ENCODE measurements at regions not wholly inside any gene's neighbourhood (a gene's known extent, or its start where the extent isn't known, plus 50 kb on each side); places are given as distances from the start of the nearest gene placed in this dataset.

DNA sequence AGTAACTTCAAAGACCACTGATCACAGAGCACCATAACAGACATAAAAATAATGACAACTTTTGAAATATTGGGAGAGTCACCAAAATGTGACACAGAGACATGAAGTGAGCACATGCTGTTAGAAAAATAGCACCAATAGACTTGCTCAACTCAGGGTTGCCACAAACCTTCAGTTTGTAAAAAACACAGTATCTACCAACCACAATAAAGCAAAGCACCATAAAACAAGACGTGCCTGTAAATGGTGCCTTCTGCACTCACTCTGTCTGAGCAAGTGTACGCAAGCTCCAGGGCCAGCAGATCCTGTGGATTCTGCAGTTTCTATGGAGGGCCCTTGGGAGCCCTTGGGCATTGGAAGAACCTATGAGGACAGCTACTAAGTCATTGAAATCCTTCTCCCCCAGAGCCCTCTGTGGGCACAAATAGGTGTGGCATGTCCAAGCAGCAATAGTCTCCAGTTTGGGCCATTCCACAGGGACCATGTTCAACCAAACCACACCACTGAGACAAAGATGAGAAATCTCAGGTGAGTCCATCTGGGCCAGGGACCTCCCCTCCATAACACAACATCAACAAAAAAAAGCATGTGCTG lies 116.9 kb upstream of the RAB4A start:
- TF ChIP-seq CTCF (IDR thresholded peaks at IDR 0.05; ENCODE audit: poor library complexity), result no peak
- no peak for TF ChIP-seq EZH2phosphoT487 (IDR thresholded peaks at IDR 0.05; ENCODE audit: low read depth, severe bottlenecking, unreplicated experiment)
- no peak for TF ChIP-seq EZH2 (IDR thresholded peaks at IDR 0.05; ENCODE audit: borderline replicate concordance)
- Histone ChIP-seq H3K4me2 (no peak overlapping the region), H3K9me2 (replicated peaks; ENCODE audit: insufficient read depth) (no peaks in the 10 kb centered on the region), H3K4me1 (ENCODE audit: insufficient read depth) (peaks cover 3% of the 10 kb centered on the region), H3K4me3 (no peak overlapping the region), H3K36me3 (replicated peaks; ENCODE audit: insufficient read depth, low read depth) (no peaks in the 10 kb centered on the region), H3K27ac (no peak overlapping the region), H3K79me2 (no peaks in the 10 kb centered on the region), H3K9me3 (ENCODE audit: low read depth) (no peaks in the 10 kb centered on the region), H2AFZ (no peak overlapping the region), H3K27me3 (no peaks in the 10 kb centered on the region), H4K20me1 (ENCODE audit: insufficient read depth, poor library complexity, severe bottlenecking) (no peaks in the 10 kb centered on the region)
- WGBS (ENCODE audit: low lambda C conversion rate, missing lambda C conversion rate), result 86% methylated on average over 2 of the region's 2 CpGs
- no peak for DNase-seq (ENCODE audit: low spot score)

DNA sequence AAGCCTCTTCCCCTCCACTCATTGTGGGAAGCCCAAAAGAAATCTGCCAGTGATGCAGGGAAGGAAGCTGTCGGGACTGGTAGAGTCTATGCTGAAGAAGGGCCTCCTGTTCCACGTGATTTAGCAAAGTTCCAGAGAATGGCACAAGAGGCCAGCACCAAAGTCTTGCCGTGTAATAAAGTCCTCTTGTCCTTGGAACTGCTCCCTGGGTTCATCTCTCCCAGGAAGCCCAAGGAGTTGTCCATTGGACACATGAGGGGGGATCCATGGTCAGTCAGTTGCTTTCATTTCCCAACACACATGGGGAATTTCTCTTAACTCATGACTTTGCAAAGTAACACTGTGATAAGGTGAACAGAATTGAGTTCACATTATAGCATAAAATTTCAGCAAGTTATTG lies 116.1 kb upstream of the RAB4A start:
- H3K4me3 ChIP-seq, result no peak overlapping the region
- TF ChIP-seq EZH2phosphoT487 (IDR thresholded peaks at IDR 0.05; ENCODE audit: low read depth, severe bottlenecking, unreplicated experiment), result no peak
- TF ChIP-seq CTCF (IDR thresholded peaks at IDR 0.05; ENCODE audit: poor library complexity), result no peak
- no peak for TF ChIP-seq EZH2 (IDR thresholded peaks at IDR 0.05; ENCODE audit: borderline replicate concordance)
- WGBS (ENCODE audit: low lambda C conversion rate, missing lambda C conversion rate), result 89% methylated on average over 3 of the region's 3 CpGs
- peaks cover 3% of the 10 kb centered on the region for H3K4me1 ChIP-seq (ENCODE audit: insufficient read depth)
- no peaks in the 10 kb centered on the region for H3K36me3 ChIP-seq (replicated peaks; ENCODE audit: insufficient read depth, low read depth)
- no peaks in the 10 kb centered on the region for H3K9me3 ChIP-seq (ENCODE audit: low read depth)
- H4K20me1 ChIP-seq (ENCODE audit: insufficient read depth, poor library complexity, severe bottlenecking), result no peaks in the 10 kb centered on the region
- H3K9me2 ChIP-seq (replicated peaks; ENCODE audit: insufficient read depth), result no peaks in the 10 kb centered on the region
- H3K79me2 ChIP-seq, result no peaks in the 10 kb centered on the region
- no peaks in the 10 kb centered on the region for H3K27me3 ChIP-seq
- no peak overlapping the region for H2AFZ ChIP-seq
- no peak overlapping the region for H3K4me2 ChIP-seq
- H3K27ac ChIP-seq, result no peak overlapping the region
- no peak for DNase-seq (ENCODE audit: low spot score)

- Histone ChIP-seq H3K4me2 (no peak overlapping the region), H3K9me2 (replicated peaks; ENCODE audit: insufficient read depth) (no peaks in the 10 kb centered on the region), H4K20me1 (ENCODE audit: insufficient read depth, poor library complexity, severe bottlenecking) (no peaks in the 10 kb centered on the region), H3K4me3 (no peak overlapping the region), H3K4me1 (ENCODE audit: insufficient read depth) (peaks cover 3% of the 10 kb centered on the region), H3K9me3 (ENCODE audit: low read depth) (no peaks in the 10 kb centered on the region), H3K27ac (no peak overlapping the region), H3K36me3 (replicated peaks; ENCODE audit: insufficient read depth, low read depth) (no peaks in the 10 kb centered on the region), H3K79me2 (no peaks in the 10 kb centered on the region), H2AFZ (no peak overlapping the region), H3K27me3 (no peaks in the 10 kb centered on the region)
- 93% methylated on average over 9 of the region's 9 CpGs for WGBS (ENCODE audit: low lambda C conversion rate, missing lambda C conversion rate)
- DNase-seq (ENCODE audit: low spot score), result no peak
- no peak for TF ChIP-seq EZH2 (IDR thresholded peaks at IDR 0.05; ENCODE audit: borderline replicate concordance)
Measured at GRCh38 chr1:229155472-229155871, 115.4 kb upstream of the RAB4A start.

GRCh38 chr1:229156872-229157271 lies 114.0 kb upstream of the RAB4A start:
- TF ChIP-seq CTCF (IDR thresholded peaks at IDR 0.05; ENCODE audit: poor library complexity), result peak; percentile 50
- TF ChIP-seq EZH2 (IDR thresholded peaks at IDR 0.05; ENCODE audit: borderline replicate concordance), result no peak
- no peak for TF ChIP-seq EZH2phosphoT487 (IDR thresholded peaks at IDR 0.05; ENCODE audit: low read depth, severe bottlenecking, unreplicated experiment)
- no peaks in the 10 kb centered on the region for H3K9me2 ChIP-seq (replicated peaks; ENCODE audit: insufficient read depth)
- H3K9me3 ChIP-seq (ENCODE audit: low read depth), result no peaks in the 10 kb centered on the region
- no peak overlapping the region for H3K4me3 ChIP-seq
- no peaks in the 10 kb centered on the region for H3K27me3 ChIP-seq
- H3K4me2 ChIP-seq, result no peak overlapping the region
- H3K4me1 ChIP-seq (ENCODE audit: insufficient read depth), result peaks cover 3% of the 10 kb centered on the region
- H3K27ac ChIP-seq, result no peak overlapping the region
- DNase-seq (ENCODE audit: low spot score), result peak; percentile 34
- H4K20me1 ChIP-seq (ENCODE audit: insufficient read depth, poor library complexity, severe bottlenecking), result no peaks in the 10 kb centered on the region
- H3K36me3 ChIP-seq (replicated peaks; ENCODE audit: insufficient read depth, low read depth), result no peaks in the 10 kb centered on the region
- no peak overlapping the region for H2AFZ ChIP-seq
- H3K79me2 ChIP-seq, result no peaks in the 10 kb centered on the region
- WGBS (ENCODE audit: low lambda C conversion rate, missing lambda C conversion rate), result 75% methylated on average over 3 of the region's 3 CpGs

All from hepatocyte (in vitro differentiated cells).